Type B pancreatic cell (in vitro differentiated cells): ENCODE measurements at regions not wholly inside any gene's neighbourhood (a gene's known extent, or its start where the extent isn't known, plus 50 kb on each side); places are given as distances from the start of the nearest gene placed in this dataset.

ENCODE experiments used
- DNase-seq: peaks from one replicate; pipeline ENCODE4 v3.0.0; 2021; ENCODE audit warnings: mixed read lengths; ENCODE audit not compliant: unreplicated experiment; ENCODE audit errors: extremely low spot score
- H3K27ac Mint-ChIP-seq: 2 replicates; pipeline ENCODE4 v1.8.0; 2021; ENCODE audit warnings: mild to moderate bottlenecking, mixed read lengths
- H3K27me3 Mint-ChIP-seq: 2 replicates; pipeline ENCODE4 v1.8.0; 2021; ENCODE audit warnings: mixed read lengths
- H3K36me3 Mint-ChIP-seq: 2 replicates; pipeline ENCODE4 v1.8.0; 2021; ENCODE audit warnings: mixed read lengths
- H3K4me1 Mint-ChIP-seq: one replicate; pipeline ENCODE4 v1.8.0; 2021; ENCODE audit warnings: mixed read lengths; ENCODE audit not compliant: unreplicated experiment
- H3K4me3 Mint-ChIP-seq: 2 replicates; pipeline ENCODE4 v1.8.0; 2021; ENCODE audit warnings: mild to moderate bottlenecking, mixed read lengths
- H3K9me3 Mint-ChIP-seq: 2 replicates; pipeline ENCODE4 v1.8.0; 2021; ENCODE audit warnings: mixed read lengths
- TF ChIP-seq, protein P1 (sequence below): fragments of 200-600 bp; sonication (generic); conservative IDR thresholded peaks from 2 replicates; pipeline ENCODE4 v1.5.0; 2021; ENCODE audit warnings: antibody characterized with exemption, mild to moderate bottlenecking

DNA sequence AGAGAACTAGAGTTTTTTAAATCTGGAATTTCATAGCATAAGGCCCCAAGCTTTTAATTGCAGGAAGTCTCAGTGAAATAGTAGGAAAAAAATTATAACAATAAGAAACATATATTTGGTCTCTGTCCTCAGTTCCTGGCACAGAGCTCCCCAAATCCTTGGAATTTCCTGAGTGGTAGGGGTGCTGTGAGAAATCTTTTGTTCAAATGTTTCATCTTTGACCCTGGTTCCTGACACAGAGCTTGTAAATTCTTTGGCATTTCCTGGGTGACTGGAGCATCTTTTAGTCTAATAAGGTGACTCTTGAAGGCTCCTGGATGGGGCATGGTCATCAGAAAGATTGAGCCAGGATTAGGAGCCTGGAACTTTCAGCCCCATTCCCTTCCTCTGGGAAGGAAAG lies 225.7 kb upstream of the AJAP1 start:
- Mint-ChIP-seq H3K27me3 (no peaks in the 10 kb centered on the region), H3K36me3 (no peaks in the 10 kb centered on the region), H3K4me1 (no peaks in the 10 kb centered on the region), H3K27ac (peak overlapping the region; percentile 51), H3K4me3 (no peak overlapping the region), H3K9me3 (no peaks in the 10 kb centered on the region)
- DNase-seq, result no peak
- TF ChIP-seq, protein P1, sequence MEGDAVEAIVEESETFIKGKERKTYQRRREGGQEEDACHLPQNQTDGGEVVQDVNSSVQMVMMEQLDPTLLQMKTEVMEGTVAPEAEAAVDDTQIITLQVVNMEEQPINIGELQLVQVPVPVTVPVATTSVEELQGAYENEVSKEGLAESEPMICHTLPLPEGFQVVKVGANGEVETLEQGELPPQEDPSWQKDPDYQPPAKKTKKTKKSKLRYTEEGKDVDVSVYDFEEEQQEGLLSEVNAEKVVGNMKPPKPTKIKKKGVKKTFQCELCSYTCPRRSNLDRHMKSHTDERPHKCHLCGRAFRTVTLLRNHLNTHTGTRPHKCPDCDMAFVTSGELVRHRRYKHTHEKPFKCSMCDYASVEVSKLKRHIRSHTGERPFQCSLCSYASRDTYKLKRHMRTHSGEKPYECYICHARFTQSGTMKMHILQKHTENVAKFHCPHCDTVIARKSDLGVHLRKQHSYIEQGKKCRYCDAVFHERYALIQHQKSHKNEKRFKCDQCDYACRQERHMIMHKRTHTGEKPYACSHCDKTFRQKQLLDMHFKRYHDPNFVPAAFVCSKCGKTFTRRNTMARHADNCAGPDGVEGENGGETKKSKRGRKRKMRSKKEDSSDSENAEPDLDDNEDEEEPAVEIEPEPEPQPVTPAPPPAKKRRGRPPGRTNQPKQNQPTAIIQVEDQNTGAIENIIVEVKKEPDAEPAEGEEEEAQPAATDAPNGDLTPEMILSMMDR, result no peak

DNA sequence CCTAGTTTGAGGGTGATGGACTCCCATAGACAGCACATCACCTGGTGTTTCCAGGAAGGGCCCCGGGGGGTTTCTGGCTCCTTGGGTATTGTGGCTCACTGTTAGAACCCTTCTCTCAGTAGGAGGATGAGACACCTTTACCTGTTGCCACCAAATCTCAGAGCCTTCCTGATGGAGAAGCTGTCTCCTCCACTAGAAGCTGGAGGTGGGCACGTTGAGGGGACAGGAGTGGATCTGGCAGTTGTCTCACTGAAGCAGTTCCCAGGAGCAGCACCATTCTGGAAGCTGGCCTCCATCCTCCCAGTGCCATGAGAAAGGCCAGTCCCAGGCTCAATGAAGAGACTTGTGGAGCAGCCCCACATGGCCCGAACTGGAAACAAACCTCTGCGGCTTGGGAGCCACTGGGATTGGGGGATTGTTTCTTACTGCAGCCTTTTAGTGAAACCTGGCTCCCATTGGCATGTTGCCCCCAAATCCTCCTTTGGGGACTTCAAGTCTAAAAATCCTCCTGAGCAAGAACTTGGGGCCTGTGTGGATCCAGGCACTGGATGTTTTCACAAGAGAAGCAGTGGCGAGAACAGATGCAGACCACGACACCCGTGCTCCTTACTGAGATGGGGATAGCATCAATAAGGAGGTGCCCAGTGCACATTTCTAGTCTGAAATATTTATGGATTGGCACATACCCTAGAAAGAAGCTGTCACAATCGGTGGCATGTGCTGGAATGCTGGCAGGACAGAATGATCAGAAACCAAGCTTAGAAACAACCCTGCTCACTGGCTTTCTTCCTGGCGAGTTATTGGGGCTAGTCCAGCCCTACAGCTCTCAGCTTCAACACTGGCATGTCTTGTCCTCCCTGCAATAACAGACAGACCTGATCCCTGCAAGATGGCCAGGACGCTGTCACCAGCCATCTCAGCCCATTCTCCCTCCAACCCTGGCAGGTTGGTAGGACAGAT lies 223.7 kb upstream of the AJAP1 start:
- no peak for DNase-seq
- peaks cover 3% of the 10 kb centered on the region for H3K9me3 Mint-ChIP-seq
- no peaks in the 10 kb centered on the region for H3K4me1 Mint-ChIP-seq
- TF ChIP-seq, protein P1, result no peak
- no peaks in the 10 kb centered on the region for H3K36me3 Mint-ChIP-seq
- H3K27ac Mint-ChIP-seq, result no peak overlapping the region
- no peak overlapping the region for H3K4me3 Mint-ChIP-seq
- no peaks in the 10 kb centered on the region for H3K27me3 Mint-ChIP-seq

DNA sequence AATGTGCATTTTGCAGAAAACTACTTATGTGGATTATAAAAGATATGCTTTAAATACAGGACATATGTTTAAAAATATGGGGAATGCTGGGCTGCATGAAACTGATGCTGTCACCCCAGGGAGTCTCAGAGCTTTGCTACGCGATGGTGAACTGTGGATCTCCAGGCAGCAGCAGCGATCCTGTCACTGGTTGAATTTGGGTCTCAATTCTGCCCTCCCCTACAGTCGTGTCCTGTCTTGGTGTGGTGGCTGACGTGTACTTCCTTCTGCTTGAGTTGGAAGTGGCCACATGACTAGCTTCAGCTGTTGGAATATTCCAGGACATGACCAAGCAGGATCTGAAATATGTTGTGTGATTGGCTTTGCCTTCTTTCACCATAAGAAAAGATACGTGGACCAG lies 222.9 kb upstream of the AJAP1 start:
- peaks cover 3% of the 10 kb centered on the region for H3K9me3 Mint-ChIP-seq
- no peak for DNase-seq
- H3K4me1 Mint-ChIP-seq, result no peaks in the 10 kb centered on the region
- no peak overlapping the region for H3K4me3 Mint-ChIP-seq
- H3K27me3 Mint-ChIP-seq, result no peaks in the 10 kb centered on the region
- H3K36me3 Mint-ChIP-seq, result no peaks in the 10 kb centered on the region
- TF ChIP-seq, protein P1, result no peak
- H3K27ac Mint-ChIP-seq, result no peak overlapping the region

DNA sequence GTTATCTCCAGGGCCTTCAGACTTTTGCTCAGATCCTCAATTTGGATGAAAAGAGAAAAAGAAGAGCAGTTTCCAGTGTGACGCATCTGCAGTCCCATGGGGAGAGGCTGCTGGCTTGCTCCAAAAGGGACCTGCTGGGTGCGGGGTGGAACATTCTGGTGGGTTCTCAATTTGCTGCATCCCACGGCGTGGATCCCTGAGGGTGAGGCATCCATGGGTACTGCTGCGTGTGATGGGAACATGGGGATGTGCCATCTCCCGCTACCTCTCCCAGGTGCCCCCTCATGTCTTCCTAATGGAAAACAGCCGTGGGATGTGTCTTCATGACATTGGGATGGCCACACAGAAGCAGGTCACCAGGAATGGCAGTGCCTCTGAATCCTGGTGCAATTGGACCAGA lies 221.3 kb upstream of the AJAP1 start:
- H3K27me3 Mint-ChIP-seq, result no peaks in the 10 kb centered on the region
- no peaks in the 10 kb centered on the region for H3K36me3 Mint-ChIP-seq
- TF ChIP-seq, protein P1, result no peak
- DNase-seq, result no peak
- H3K4me3 Mint-ChIP-seq, result no peak overlapping the region
- H3K4me1 Mint-ChIP-seq, result no peaks in the 10 kb centered on the region
- H3K27ac Mint-ChIP-seq, result no peak overlapping the region
- H3K9me3 Mint-ChIP-seq, result peaks cover 3% of the 10 kb centered on the region

DNA sequence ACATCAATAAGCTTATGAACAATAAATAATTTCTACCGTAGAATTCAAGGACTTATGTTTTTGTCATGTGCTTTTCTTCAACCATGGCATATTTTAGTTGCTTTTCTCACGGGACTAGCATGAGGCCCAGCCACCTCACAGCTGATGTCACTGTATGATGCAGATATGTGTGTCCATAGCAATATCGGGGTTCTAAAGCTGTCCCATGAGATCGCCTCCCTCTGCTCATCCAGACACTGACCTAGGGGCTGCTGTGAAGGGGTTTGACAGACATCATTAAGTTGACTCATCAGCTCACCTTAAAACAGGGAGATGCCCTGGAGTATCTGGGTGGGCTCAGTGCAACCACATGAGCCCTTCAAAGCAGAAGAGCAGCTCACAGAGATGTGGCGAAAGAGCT lies 210.3 kb upstream of the AJAP1 start:
- H3K27me3 Mint-ChIP-seq, result peaks cover 62% of the 10 kb centered on the region
- no peak overlapping the region for H3K27ac Mint-ChIP-seq
- no peak overlapping the region for H3K4me3 Mint-ChIP-seq
- TF ChIP-seq, protein P1, result no peak
- H3K4me1 Mint-ChIP-seq, result peaks cover 5% of the 10 kb centered on the region
- no peaks in the 10 kb centered on the region for H3K36me3 Mint-ChIP-seq
- DNase-seq, result no peak
- H3K9me3 Mint-ChIP-seq, result no peaks in the 10 kb centered on the region
